IPS-20b (cell line): ENCODE measurements at regions not wholly inside any gene's neighbourhood (a gene's known extent, or its start where the extent isn't known, plus 50 kb on each side); places are given as distances from the start of the nearest gene placed in this dataset.

Experiments
- H3K27ac ChIP-seq: one replicate; pipeline ENCODE4 v1.5.1; 2013; ENCODE audit warnings: low read length
- H3K27me3 ChIP-seq: 2 replicates; pipeline ENCODE4 v1.6.1; 2013; ENCODE audit warnings: mild to moderate bottlenecking, low read length, inconsistent platforms; ENCODE audit not compliant: insufficient read depth
- H3K36me3 ChIP-seq: 2 replicates; pipeline ENCODE4 v1.6.1; 2013; ENCODE audit warnings: low read depth, mild to moderate bottlenecking, inconsistent platforms, low read length, moderate library complexity; ENCODE audit not compliant: insufficient read depth
- H3K4me1 ChIP-seq: 2 replicates; pipeline ENCODE4 v1.6.1; 2013; ENCODE audit warnings: mild to moderate bottlenecking, control low read depth, inconsistent platforms, low read length, moderate library complexity; ENCODE audit not compliant: insufficient read depth
- H3K4me3 ChIP-seq: 2 replicates; pipeline ENCODE4 v1.5.1; 2013; ENCODE audit warnings: mild to moderate bottlenecking, low read length, inconsistent platforms
- H3K9ac ChIP-seq: 2 replicates; pipeline ENCODE4 v1.6.1; 2013; ENCODE audit warnings: low read depth, mild to moderate bottlenecking, inconsistent platforms, low read length, moderate library complexity
- H3K9me3 ChIP-seq: 2 replicates; pipeline ENCODE4 v1.6.1; 2013; ENCODE audit warnings: mild to moderate bottlenecking, low read depth, low read length, inconsistent platforms; ENCODE audit not compliant: insufficient read depth

- no peaks in the 10 kb centered on the region for H3K9me3 ChIP-seq
- no peak overlapping the region for H3K4me3 ChIP-seq
- H3K27me3 ChIP-seq, result no peaks in the 10 kb centered on the region
- H3K4me1 ChIP-seq, result no peaks in the 10 kb centered on the region; the same call in 1 of the 2 replicates
- no peak overlapping the region for H3K9ac ChIP-seq
- no peak overlapping the region for H3K27ac ChIP-seq
- no peaks in the 10 kb centered on the region for H3K36me3 ChIP-seq
Observed at GRCh38 chr10:29900865-29901264, 158.5 kb downstream of the JCAD start.

- Histone ChIP-seq H3K9ac (no peak overlapping the region), H3K4me1 (peaks cover 7% of the 10 kb centered on the region; the same call in 1 of the 2 replicates), H3K27me3 (no peaks in the 10 kb centered on the region), H3K9me3 (no peaks in the 10 kb centered on the region), H3K36me3 (no peaks in the 10 kb centered on the region), H3K4me3 (no peak overlapping the region), H3K27ac (no peak overlapping the region)
Observed at GRCh38 chr10:29897999-29898716, 161.2 kb downstream of the JCAD start.

GRCh38 chr10:29897430-29897829, 162.0 kb downstream of the JCAD start:
- Histone ChIP-seq H3K4me1 (peaks cover 7% of the 10 kb centered on the region; the same call in 1 of the 2 replicates), H3K9ac (no peak overlapping the region), H3K9me3 (no peaks in the 10 kb centered on the region), H3K27ac (no peak overlapping the region), H3K36me3 (no peaks in the 10 kb centered on the region), H3K4me3 (no peak overlapping the region), H3K27me3 (no peaks in the 10 kb centered on the region)

GRCh38 chr10:29896053-29896452, 163.3 kb downstream of the JCAD start:
- no peak overlapping the region for H3K9ac ChIP-seq
- no peaks in the 10 kb centered on the region for H3K27me3 ChIP-seq
- H3K4me1 ChIP-seq, result peaks cover 7% of the 10 kb centered on the region; the same call in 1 of the 2 replicates
- no peak overlapping the region for H3K27ac ChIP-seq
- H3K36me3 ChIP-seq, result no peaks in the 10 kb centered on the region
- no peaks in the 10 kb centered on the region for H3K9me3 ChIP-seq
- H3K4me3 ChIP-seq, result no peak overlapping the region

GRCh38 chr10:29895456-29895855, 163.9 kb downstream of the JCAD start:
- H3K27me3 ChIP-seq, result no peaks in the 10 kb centered on the region
- no peaks in the 10 kb centered on the region for H3K9me3 ChIP-seq
- no peak overlapping the region for H3K27ac ChIP-seq
- H3K9ac ChIP-seq, result no peak overlapping the region
- peaks cover 7% of the 10 kb centered on the region; the same call in 1 of the 2 replicates for H3K4me1 ChIP-seq
- H3K4me3 ChIP-seq, result no peak overlapping the region
- no peaks in the 10 kb centered on the region for H3K36me3 ChIP-seq

- Histone ChIP-seq H3K9me3 (no peaks in the 10 kb centered on the region), H3K9ac (no peak overlapping the region), H3K36me3 (no peaks in the 10 kb centered on the region), H3K27me3 (no peaks in the 10 kb centered on the region), H3K27ac (no peak overlapping the region), H3K4me1 (no peaks in the 10 kb centered on the region), H3K4me3 (no peak overlapping the region)
Observed at GRCh38 chr10:29888321-29888720, 171.1 kb downstream of the JCAD start.

- no peak overlapping the region for H3K9ac ChIP-seq
- no peaks in the 10 kb centered on the region for H3K4me1 ChIP-seq
- no peak overlapping the region for H3K4me3 ChIP-seq
- no peaks in the 10 kb centered on the region for H3K9me3 ChIP-seq
- no peaks in the 10 kb centered on the region for H3K36me3 ChIP-seq
- H3K27me3 ChIP-seq, result no peaks in the 10 kb centered on the region
- H3K27ac ChIP-seq, result no peak overlapping the region
Observed at GRCh38 chr10:29886299-29886698, 173.1 kb downstream of the JCAD start.

GRCh38 chr10:29883231-29883630, 176.2 kb downstream of the JCAD start:
- H3K9me3 ChIP-seq, result no peaks in the 10 kb centered on the region
- H3K27ac ChIP-seq, result no peak overlapping the region
- H3K9ac ChIP-seq, result no peak overlapping the region
- no peak overlapping the region for H3K4me3 ChIP-seq
- H3K27me3 ChIP-seq, result no peaks in the 10 kb centered on the region
- no peaks in the 10 kb centered on the region for H3K4me1 ChIP-seq
- no peaks in the 10 kb centered on the region for H3K36me3 ChIP-seq

GRCh38 chr10:29882766-29883165, 176.6 kb downstream of the JCAD start:
- H3K4me3 ChIP-seq, result no peak overlapping the region
- H3K9ac ChIP-seq, result no peak overlapping the region
- no peak overlapping the region for H3K27ac ChIP-seq
- H3K27me3 ChIP-seq, result no peaks in the 10 kb centered on the region
- H3K4me1 ChIP-seq, result no peaks in the 10 kb centered on the region
- no peaks in the 10 kb centered on the region for H3K36me3 ChIP-seq
- H3K9me3 ChIP-seq, result no peaks in the 10 kb centered on the region

GRCh38 chr10:29881811-29882210, 177.6 kb downstream of the JCAD start:
- Histone ChIP-seq H3K9ac (no peak overlapping the region), H3K4me1 (no peaks in the 10 kb centered on the region), H3K9me3 (no peaks in the 10 kb centered on the region), H3K4me3 (no peak overlapping the region), H3K27me3 (no peaks in the 10 kb centered on the region), H3K27ac (no peak overlapping the region), H3K36me3 (no peaks in the 10 kb centered on the region)

GRCh38 chr10:29881336-29881771, 178.0 kb downstream of the JCAD start:
- H3K4me1 ChIP-seq, result no peaks in the 10 kb centered on the region
- no peak overlapping the region for H3K27ac ChIP-seq
- no peak overlapping the region for H3K9ac ChIP-seq
- no peaks in the 10 kb centered on the region for H3K36me3 ChIP-seq
- no peaks in the 10 kb centered on the region for H3K9me3 ChIP-seq
- no peak overlapping the region for H3K4me3 ChIP-seq
- H3K27me3 ChIP-seq, result no peaks in the 10 kb centered on the region

- H3K4me3 ChIP-seq, result no peak overlapping the region
- no peaks in the 10 kb centered on the region for H3K27me3 ChIP-seq
- no peaks in the 10 kb centered on the region for H3K4me1 ChIP-seq
- H3K27ac ChIP-seq, result no peak overlapping the region
- no peaks in the 10 kb centered on the region for H3K9me3 ChIP-seq
- no peak overlapping the region for H3K9ac ChIP-seq
- no peaks in the 10 kb centered on the region for H3K36me3 ChIP-seq
Observed at GRCh38 chr10:29880856-29881255, 178.5 kb downstream of the JCAD start.
